GM21717 (cell line): ENCODE measurements at regions not wholly inside any gene's neighbourhood (a gene's known extent, or its start where the extent isn't known, plus 50 kb on each side); places are given as distances from the start of the nearest gene placed in this dataset.
"Not testable (repeated sequence)": the region's sequence is repeated elsewhere in the genome, so short reads cannot be mapped to it uniquely, and the experiment has no call there.

ENCODE experiments used
- ATAC-seq: cut with Tn5 transposase; IDR thresholded peaks from one replicate; pipeline ENCODE4 v1.9.1; 2021; ENCODE audit warnings: mild to moderate bottlenecking, moderate library complexity; ENCODE audit not compliant: unreplicated experiment

- no peak for ATAC-seq
Measured at GRCh38 chrX:122135070-122135469, 1049.0 kb upstream of the GRIA3 start.

GRCh38 chrX:122140219-122140618 is 1043.9 kb upstream of the GRIA3 start:
- not testable (repeated sequence) for ATAC-seq

GRCh38 chrX:122154019-122154418 is 1030.1 kb upstream of the GRIA3 start:
- ATAC-seq: no peak

GRCh38 chrX:122168241-122168640 is 1015.8 kb upstream of the GRIA3 start:
- ATAC-seq: no peak

GRCh38 chrX:122184791-122185190 is 999.3 kb upstream of the GRIA3 start:
- ATAC-seq: no peak

- ATAC-seq: no peak
Measured at GRCh38 chrX:122187069-122187713, 996.9 kb upstream of the GRIA3 start.

GRCh38 chrX:122188751-122189150 is 995.3 kb upstream of the GRIA3 start:
- ATAC-seq: no peak

GRCh38 chrX:122196343-122196742 is 987.7 kb upstream of the GRIA3 start:
- no peak for ATAC-seq

GRCh38 chrX:122203399-122203798 is 980.7 kb upstream of the GRIA3 start:
- ATAC-seq: no peak

GRCh38 chrX:122218666-122219065 is 965.4 kb upstream of the GRIA3 start:
- no peak for ATAC-seq

- ATAC-seq: no peak
Measured at GRCh38 chrX:122219226-122219625, 964.9 kb upstream of the GRIA3 start.

- no peak for ATAC-seq
Measured at GRCh38 chrX:122219735-122220134, 964.3 kb upstream of the GRIA3 start.

- ATAC-seq: no peak
Measured at GRCh38 chrX:122220644-122221373, 963.3 kb upstream of the GRIA3 start.

- ATAC-seq: not testable (repeated sequence)
Measured at GRCh38 chrX:122221810-122222209, 962.3 kb upstream of the GRIA3 start.

- not testable (repeated sequence) for ATAC-seq
Measured at GRCh38 chrX:122224137-122224536, 959.9 kb upstream of the GRIA3 start.

GRCh38 chrX:122238801-122239200 is 945.3 kb upstream of the GRIA3 start:
- ATAC-seq: no peak

- no peak for ATAC-seq
Measured at GRCh38 chrX:122241959-122242358, 942.1 kb upstream of the GRIA3 start.

- ATAC-seq: no peak
Measured at GRCh38 chrX:122244080-122244479, 940.0 kb upstream of the GRIA3 start.

GRCh38 chrX:122245175-122245574 is 938.9 kb upstream of the GRIA3 start:
- no peak for ATAC-seq

- ATAC-seq: no peak
Measured at GRCh38 chrX:122245943-122246342, 938.1 kb upstream of the GRIA3 start.

GRCh38 chrX:122246937-122247336 is 937.1 kb upstream of the GRIA3 start:
- no peak for ATAC-seq

- ATAC-seq: no peak
Measured at GRCh38 chrX:122248681-122249080, 935.4 kb upstream of the GRIA3 start.

GRCh38 chrX:122252454-122252853 is 931.6 kb upstream of the GRIA3 start:
- no peak for ATAC-seq
